Activated CD4-positive, alpha-beta T cell treated with anti-CD3 and anti-CD28 coated beads, Interleukin-2, amount 10 ng/mL, durations not matched to agents 24 days and 14 days (primary cell): ENCODE measurements at regions not wholly inside any gene's neighbourhood (a gene's known extent, or its start where the extent isn't known, plus 50 kb on each side); places are given as distances from the start of the nearest gene placed in this dataset.

ENCODE experiments used
- DNase-seq: peaks from one replicate; pipeline ENCODE4 v3.0.0; 2022
- H3K27ac Mint-ChIP-seq: one replicate; pipeline ENCODE4 v1.8.0; 2022; ENCODE audit warnings: mild to moderate bottlenecking, mixed read lengths
- H3K27me3 Mint-ChIP-seq: one replicate; pipeline ENCODE4 v1.8.0; 2022; ENCODE audit warnings: mixed read lengths
- H3K36me3 Mint-ChIP-seq: one replicate; pipeline ENCODE4 v1.8.0; 2022; ENCODE audit warnings: low read depth, mild to moderate bottlenecking, mixed read lengths
- H3K4me1 Mint-ChIP-seq: one replicate; pipeline ENCODE4 v1.8.0; 2021; ENCODE audit warnings: mixed read lengths
- H3K4me3 Mint-ChIP-seq: one replicate; pipeline ENCODE4 v1.8.0; 2022; ENCODE audit warnings: mild to moderate bottlenecking, moderate library complexity, mixed read lengths
- H3K9me3 Mint-ChIP-seq: one replicate; pipeline ENCODE4 v1.8.0; 2021; ENCODE audit warnings: mixed read lengths
- intact Hi-C: fragments of 100-400 bp; cut with micrococcal nuclease; formaldehyde crosslinking; loops from one replicate; pipeline ENCODE4 v1.15.1; 2023

GRCh38 chr22:49721211-49721763, 106.4 kb downstream of the BRD1 start:
- no peak overlapping the region for H3K4me3 Mint-ChIP-seq
- DNase-seq: no peak
- intact Hi-C loops: no loop called here
- H3K9me3 Mint-ChIP-seq: no peaks in the 10 kb centered on the region
- no peak overlapping the region for H3K27ac Mint-ChIP-seq
- peaks cover 3% of the 10 kb centered on the region for H3K4me1 Mint-ChIP-seq
- H3K36me3 Mint-ChIP-seq: no peaks in the 10 kb centered on the region
- peaks cover 9% of the 10 kb centered on the region for H3K27me3 Mint-ChIP-seq

- no peak overlapping the region for H3K4me3 Mint-ChIP-seq
- H3K27me3 Mint-ChIP-seq: peaks cover 4% of the 10 kb centered on the region
- no peaks in the 10 kb centered on the region for H3K9me3 Mint-ChIP-seq
- no peaks in the 10 kb centered on the region for H3K36me3 Mint-ChIP-seq
- peaks cover 3% of the 10 kb centered on the region for H3K4me1 Mint-ChIP-seq
- intact Hi-C loops: no loop called here
- H3K27ac Mint-ChIP-seq: no peak overlapping the region
- DNase-seq: no peak
Measured at GRCh38 chr22:49720279-49720959, 107.3 kb downstream of the BRD1 start.

- Mint-ChIP-seq H3K4me3 (no peak overlapping the region), H3K9me3 (no peaks in the 10 kb centered on the region), H3K4me1 (peaks cover 3% of the 10 kb centered on the region), H3K27me3 (peaks cover 4% of the 10 kb centered on the region), H3K27ac (no peak overlapping the region), H3K36me3 (no peaks in the 10 kb centered on the region)
- no peak for DNase-seq
- intact Hi-C loops: no loop called here
Measured at GRCh38 chr22:49719046-49719445, 108.6 kb downstream of the BRD1 start.

GRCh38 chr22:49718396-49718795, 109.3 kb downstream of the BRD1 start:
- no peak for DNase-seq
- Mint-ChIP-seq H3K9me3 (no peaks in the 10 kb centered on the region), H3K27ac (no peak overlapping the region), H3K27me3 (peaks cover 2% of the 10 kb centered on the region), H3K4me3 (no peak overlapping the region), H3K36me3 (no peaks in the 10 kb centered on the region), H3K4me1 (no peaks in the 10 kb centered on the region)
- intact Hi-C loops: no loop called here

GRCh38 chr22:49717322-49717919, 110.3 kb downstream of the BRD1 start:
- no peaks in the 10 kb centered on the region for H3K9me3 Mint-ChIP-seq
- intact Hi-C loops: no loop called here

GRCh38 chr22:49716441-49716840, 111.2 kb downstream of the BRD1 start:
- Mint-ChIP-seq H3K9me3 (no peaks in the 10 kb centered on the region), H3K4me3 (no peak overlapping the region), H3K27ac (no peak overlapping the region), H3K27me3 (no peaks in the 10 kb centered on the region), H3K36me3 (no peaks in the 10 kb centered on the region), H3K4me1 (no peaks in the 10 kb centered on the region)
- no peak for DNase-seq
- intact Hi-C loops: no loop called here

More at GRCh38 chr22:49717322-49717919, 110.3 kb downstream of the BRD1 start:
- H3K27me3 Mint-ChIP-seq: no peaks in the 10 kb centered on the region
- DNase-seq: no peak
- H3K4me1 Mint-ChIP-seq: no peaks in the 10 kb centered on the region
- H3K4me3 Mint-ChIP-seq: no peak overlapping the region
- H3K27ac Mint-ChIP-seq: no peak overlapping the region
- H3K36me3 Mint-ChIP-seq: no peaks in the 10 kb centered on the region

- Mint-ChIP-seq H3K27me3 (peaks cover 2% of the 10 kb centered on the region), H3K4me3 (no peak overlapping the region), H3K36me3 (no peaks in the 10 kb centered on the region), H3K27ac (no peak overlapping the region), H3K9me3 (no peaks in the 10 kb centered on the region), H3K4me1 (no peaks in the 10 kb centered on the region)
- DNase-seq: no peak
- intact Hi-C loops: no loop called here
Measured at GRCh38 chr22:49715450-49715849, 112.2 kb downstream of the BRD1 start.

- no peak overlapping the region for H3K4me3 Mint-ChIP-seq
- no peaks in the 10 kb centered on the region for H3K36me3 Mint-ChIP-seq
- intact Hi-C loops: no loop called here
- peaks cover 5% of the 10 kb centered on the region for H3K27me3 Mint-ChIP-seq
- no peaks in the 10 kb centered on the region for H3K4me1 Mint-ChIP-seq
- no peak for DNase-seq
- H3K27ac Mint-ChIP-seq: no peak overlapping the region
- no peaks in the 10 kb centered on the region for H3K9me3 Mint-ChIP-seq
Measured at GRCh38 chr22:49713003-49713402, 114.7 kb downstream of the BRD1 start.

- intact Hi-C loops: no loop called here
- Mint-ChIP-seq H3K36me3 (no peaks in the 10 kb centered on the region), H3K4me1 (no peaks in the 10 kb centered on the region), H3K27me3 (peaks cover 6% of the 10 kb centered on the region), H3K4me3 (no peak overlapping the region), H3K27ac (no peak overlapping the region), H3K9me3 (no peaks in the 10 kb centered on the region)
- DNase-seq: peak; percentile 66
Measured at GRCh38 chr22:49712195-49712791, 115.4 kb downstream of the BRD1 start.

GRCh38 chr22:49710746-49711145, 116.9 kb downstream of the BRD1 start:
- Mint-ChIP-seq H3K36me3 (no peaks in the 10 kb centered on the region), H3K9me3 (no peaks in the 10 kb centered on the region), H3K4me3 (no peak overlapping the region), H3K27me3 (peaks cover 11% of the 10 kb centered on the region), H3K4me1 (no peaks in the 10 kb centered on the region), H3K27ac (no peak overlapping the region)
- intact Hi-C loops: no loop called here
- no peak for DNase-seq

GRCh38 chr22:49709464-49709863, 118.2 kb downstream of the BRD1 start:
- H3K36me3 Mint-ChIP-seq: no peaks in the 10 kb centered on the region
- H3K4me3 Mint-ChIP-seq: no peak overlapping the region
- no peak for DNase-seq
- H3K27me3 Mint-ChIP-seq: peaks cover 11% of the 10 kb centered on the region
- no peaks in the 10 kb centered on the region for H3K4me1 Mint-ChIP-seq
- H3K27ac Mint-ChIP-seq: no peak overlapping the region
- H3K9me3 Mint-ChIP-seq: no peaks in the 10 kb centered on the region
- intact Hi-C loops: no loop called here

GRCh38 chr22:49705972-49706352, 121.7 kb downstream of the BRD1 start:
- H3K36me3 Mint-ChIP-seq: no peaks in the 10 kb centered on the region
- DNase-seq: no peak
- H3K27ac Mint-ChIP-seq: no peak overlapping the region
- H3K4me3 Mint-ChIP-seq: no peak overlapping the region
- no peaks in the 10 kb centered on the region for H3K9me3 Mint-ChIP-seq
- H3K4me1 Mint-ChIP-seq: no peaks in the 10 kb centered on the region
- peaks cover 14% of the 10 kb centered on the region for H3K27me3 Mint-ChIP-seq
- intact Hi-C loops: no loop called here

GRCh38 chr22:49705216-49705971, 122.3 kb downstream of the BRD1 start:
- Mint-ChIP-seq H3K36me3 (no peaks in the 10 kb centered on the region), H3K4me3 (no peak overlapping the region), H3K27me3 (peaks cover 14% of the 10 kb centered on the region), H3K27ac (no peak overlapping the region), H3K4me1 (no peaks in the 10 kb centered on the region), H3K9me3 (no peaks in the 10 kb centered on the region)
- intact Hi-C loops: no loop called here
- no peak for DNase-seq
